ENCODE measurements at regions not wholly inside any gene's neighbourhood (a gene's known extent, or its start where the extent isn't known, plus 50 kb on each side); places are given as distances from the start of the nearest gene placed in this dataset.
"Not testable (repeated sequence)": the region's sequence is repeated elsewhere in the genome, so short reads cannot be mapped to it uniquely, and the experiment has no call there.

- DNase-seq, result no peak
Measured at GRCh38 chr16:79845734-79846135, 245.2 kb upstream of the MAF start.

- no peak for DNase-seq
Measured at GRCh38 chr16:79845033-79845733, 244.6 kb upstream of the MAF start.

DNA sequence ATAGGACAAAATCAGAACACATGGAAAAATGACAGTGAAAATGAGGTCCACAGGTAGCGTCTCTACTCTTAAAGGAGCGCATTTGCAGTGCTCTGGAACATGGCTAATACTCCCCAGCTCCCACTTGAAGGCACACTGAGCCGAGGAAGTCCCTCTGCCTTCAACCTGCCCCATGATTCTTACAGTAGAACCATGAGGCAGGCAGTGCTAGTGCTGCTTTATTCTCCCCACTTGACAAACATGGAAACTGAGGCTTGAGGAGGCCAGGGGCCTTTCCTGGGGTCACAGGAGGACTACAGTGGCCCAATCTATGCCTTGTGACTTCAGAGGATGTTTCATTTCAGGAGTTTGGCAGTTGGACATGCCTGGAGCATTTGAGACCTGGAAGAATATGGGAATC, 244.1 kb upstream of the MAF start:
- no peak for DNase-seq

- no peak for DNase-seq
Measured at GRCh38 chr16:79843631-79844043, 243.1 kb upstream of the MAF start.

- no peak for DNase-seq
Measured at GRCh38 chr16:79843145-79843544, 242.6 kb upstream of the MAF start.

- DNase-seq, result no peak
Measured at GRCh38 chr16:79842197-79842596, 241.7 kb upstream of the MAF start.

GRCh38 chr16:79839466-79840341, 239.2 kb upstream of the MAF start:
- DNase-seq, result no peak

- DNase-seq, result no peak
Measured at GRCh38 chr16:79838496-79839259, 238.1 kb upstream of the MAF start.

DNA sequence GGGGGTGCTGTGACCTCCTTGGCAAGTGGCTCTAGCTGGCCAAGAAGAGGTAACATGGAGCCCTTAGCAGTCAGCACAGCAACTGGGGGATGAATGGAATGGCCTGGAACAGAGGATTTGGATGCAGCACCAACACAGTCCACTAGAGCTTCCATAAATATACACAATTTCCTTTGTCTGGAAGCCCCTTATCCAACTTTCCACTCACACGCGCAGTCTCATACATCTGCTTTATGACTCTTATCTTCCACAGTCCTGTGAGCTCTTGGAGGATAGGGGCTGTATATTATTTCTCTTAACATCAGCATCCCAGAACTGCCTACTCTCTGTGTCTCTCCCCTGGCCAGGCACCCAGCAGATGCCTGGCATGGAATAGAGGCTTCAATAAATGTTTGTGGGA, 235.6 kb upstream of the MAF start:
- no peak for DNase-seq

DNA sequence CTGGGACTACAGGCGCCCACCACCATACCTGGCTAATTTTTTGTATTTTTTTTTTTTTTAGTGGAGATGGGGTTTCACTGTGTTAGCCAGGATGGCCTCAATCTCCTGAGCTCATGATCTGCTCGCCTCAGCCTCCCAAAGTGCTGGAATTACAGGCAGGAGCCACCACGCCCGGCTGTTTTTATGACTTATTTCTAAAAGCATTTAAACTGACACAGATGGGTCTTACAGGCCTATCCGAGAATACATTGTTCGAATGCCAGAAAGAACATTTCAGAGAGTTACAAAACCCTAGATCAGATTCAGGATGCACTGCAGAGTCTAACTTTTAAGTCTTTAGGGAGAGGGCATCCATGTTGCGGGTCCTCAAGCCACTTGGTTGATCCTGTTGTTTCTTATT, 234.7 kb upstream of the MAF start:
- DNase-seq, result no peak

DNA sequence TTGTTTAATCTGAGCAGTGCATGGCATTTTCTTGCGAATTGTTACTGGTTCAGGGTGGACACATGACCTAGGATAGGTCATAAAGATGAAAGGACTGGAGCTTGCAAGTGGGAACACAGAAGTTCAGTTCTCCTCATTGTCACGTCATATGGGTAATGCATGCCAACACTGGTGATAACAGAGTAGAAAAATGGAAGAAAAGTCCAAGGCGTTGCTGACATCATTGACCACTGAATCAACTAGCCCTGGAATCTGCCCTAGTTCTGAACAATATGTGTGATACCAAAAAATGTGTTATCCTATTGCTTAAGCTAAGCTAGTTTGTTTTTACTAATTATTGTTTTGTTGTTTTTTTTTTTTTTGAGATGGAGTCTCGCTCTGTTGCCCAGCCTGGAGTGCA, 234.2 kb upstream of the MAF start:
- no peak for DNase-seq

DNA sequence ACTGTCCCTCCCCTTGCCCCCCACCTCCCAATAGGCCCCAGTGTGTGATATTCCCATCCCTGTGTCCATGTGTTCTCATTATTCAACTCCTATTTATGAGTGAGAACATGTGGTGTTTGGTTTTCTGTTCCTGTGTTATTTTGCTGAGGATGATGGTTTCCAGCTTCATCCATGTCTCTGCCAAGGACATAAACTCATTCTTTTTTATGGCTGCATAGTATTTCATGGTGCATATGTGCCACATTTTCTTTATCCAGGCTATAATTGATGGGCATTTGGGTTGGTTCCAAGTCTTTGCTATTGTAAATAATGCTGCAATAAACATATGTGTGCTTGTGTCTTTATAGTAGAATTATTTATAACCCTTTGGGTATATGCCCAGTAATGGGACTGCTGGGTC, 233.5 kb upstream of the MAF start:
- DNase-seq, result not testable (repeated sequence)

DNA sequence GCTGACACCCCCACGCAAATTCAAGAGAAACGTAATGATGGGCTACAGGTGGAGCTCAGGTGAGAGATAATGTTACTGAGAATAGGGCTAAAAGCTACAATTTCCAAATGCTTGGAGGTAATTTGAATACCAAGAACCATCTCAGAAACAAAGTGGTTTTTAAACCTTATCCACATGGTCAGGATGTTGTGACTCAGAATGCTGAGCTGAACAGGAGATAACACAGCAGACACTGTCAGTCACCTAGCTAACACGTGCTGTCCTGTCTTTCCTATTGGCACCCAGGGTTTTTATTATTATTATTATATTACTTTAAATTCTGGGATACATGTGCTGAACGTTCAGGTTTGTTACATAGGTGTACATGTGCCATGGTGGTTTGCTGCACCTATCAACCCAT, 233.0 kb upstream of the MAF start:
- DNase-seq, result no peak

DNA sequence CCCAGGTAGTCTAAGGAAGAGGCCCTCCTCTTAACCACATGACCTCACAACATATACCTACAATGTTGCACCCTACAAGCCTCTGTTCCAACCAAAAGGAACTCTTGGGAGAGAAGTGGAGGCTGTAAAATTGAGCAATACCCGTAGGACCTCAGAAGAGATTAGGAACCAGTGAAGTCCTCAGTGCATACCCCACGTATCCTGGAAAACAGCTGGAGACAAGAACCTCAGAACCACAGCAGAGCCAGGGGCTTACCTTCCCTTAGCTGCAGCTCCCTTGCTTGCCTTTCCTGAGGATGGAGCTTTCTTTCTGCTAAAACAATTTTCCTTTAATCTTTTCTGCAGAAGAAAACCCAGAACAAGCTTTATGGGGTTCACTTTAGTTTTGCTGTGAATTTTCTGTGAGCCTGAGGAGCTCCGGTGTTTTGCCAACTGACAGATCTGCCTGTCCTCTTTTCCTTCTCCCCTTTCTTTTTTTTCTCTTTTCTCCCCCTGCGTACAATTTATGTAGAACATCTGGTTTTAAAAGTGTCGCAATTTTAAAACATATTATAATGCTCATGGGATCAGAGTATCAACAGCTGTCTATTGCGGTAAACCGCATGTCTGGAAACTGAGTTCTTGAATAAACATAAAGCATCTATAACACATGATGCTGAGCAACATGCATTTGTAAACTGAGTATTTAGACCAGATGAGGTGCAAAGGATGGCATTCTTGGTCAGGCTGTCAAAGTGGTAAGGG, 226.4 kb upstream of the MAF start:
- no peak for DNase-seq

DNA sequence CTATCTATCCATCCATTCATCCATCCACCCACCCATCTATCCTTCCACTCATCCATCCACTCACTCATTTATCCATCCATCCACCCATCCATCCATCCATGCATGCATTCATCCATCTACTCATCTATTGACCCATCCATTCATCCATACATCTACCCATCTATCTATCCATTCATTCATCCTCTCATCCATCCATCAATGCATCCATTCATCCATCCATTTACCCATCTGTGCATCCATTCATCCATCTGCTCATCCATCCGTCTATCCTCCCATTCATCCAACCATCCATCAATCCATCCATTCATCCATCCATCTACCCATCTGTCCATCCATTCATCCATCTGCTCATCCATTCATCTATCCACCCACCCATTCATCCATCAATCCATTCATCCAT, 224.5 kb upstream of the MAF start:
- no peak for DNase-seq

GRCh38 chr16:79823639-79824038, 223.1 kb upstream of the MAF start:
- no peak for DNase-seq

GRCh38 chr16:79821911-79822310, 221.4 kb upstream of the MAF start:
- DNase-seq, result no peak

- DNase-seq, result no peak
Measured at GRCh38 chr16:79816081-79816497, 215.6 kb upstream of the MAF start.

DNA sequence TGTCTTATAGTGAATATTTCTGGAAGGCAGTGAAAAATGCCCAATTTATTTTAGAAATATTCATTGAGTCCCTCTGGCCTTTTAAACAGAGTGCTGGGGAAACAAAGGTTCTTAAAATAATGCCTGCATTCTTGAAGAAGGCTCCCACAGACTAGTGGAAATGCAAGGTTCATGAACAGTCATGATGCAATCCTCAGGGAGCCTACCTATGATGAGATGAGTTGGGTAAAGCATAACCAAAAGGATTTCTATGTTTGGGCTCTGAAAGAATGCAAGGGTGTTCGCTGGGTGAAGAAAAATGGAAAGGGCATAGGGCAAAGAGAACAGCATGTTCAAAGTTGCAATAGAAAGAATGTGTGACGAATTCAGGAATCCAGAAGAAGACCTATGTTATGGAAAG, 214.5 kb upstream of the MAF start:
- no peak for DNase-seq

DNA sequence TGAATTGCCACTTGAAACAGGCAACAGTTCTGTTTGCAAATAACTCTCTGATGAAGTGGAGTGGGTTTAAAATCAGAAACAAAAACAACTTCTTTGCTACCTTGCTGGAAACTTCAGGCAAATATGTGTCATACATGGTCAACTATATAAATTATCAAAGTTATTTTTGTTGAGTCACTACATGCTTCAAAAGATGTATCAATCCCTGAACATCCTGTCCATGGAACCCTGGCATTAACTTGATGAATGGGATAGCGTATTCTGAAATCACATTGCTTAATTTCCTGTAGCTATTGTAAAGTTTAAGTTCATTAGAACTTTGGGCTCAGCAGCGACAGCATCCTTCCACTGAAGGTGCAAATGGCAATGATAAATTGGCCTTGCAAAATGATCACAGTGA, 213.6 kb upstream of the MAF start:
- no peak for DNase-seq

DNA sequence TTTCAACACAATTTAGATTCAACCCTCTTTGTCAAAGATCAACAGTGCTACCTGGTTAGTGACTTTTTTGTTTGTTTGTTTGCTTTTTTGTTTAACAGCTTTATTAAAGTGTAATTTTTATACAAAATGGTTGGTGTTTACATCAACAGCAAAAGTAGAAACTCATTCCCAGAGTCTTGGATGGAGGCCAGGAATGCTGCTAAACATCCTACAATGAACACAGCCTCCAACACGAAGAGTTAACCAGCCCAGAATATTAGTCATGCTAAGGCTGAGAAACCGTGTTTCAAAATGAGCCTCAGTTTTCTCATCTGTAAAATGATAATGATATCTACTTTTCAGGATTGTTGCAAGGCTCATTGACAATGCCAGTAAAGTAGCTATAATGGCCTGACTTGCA, 211.0 kb upstream of the MAF start:
- DNase-seq, result no peak

GRCh38 chr16:79810449-79811189, 210.1 kb upstream of the MAF start:
- no peak for DNase-seq
